CD4-positive, alpha-beta T cell (primary cell): ENCODE measurements at regions not wholly inside any gene's neighbourhood (a gene's known extent, or its start where the extent isn't known, plus 50 kb on each side); places are given as distances from the start of the nearest gene placed in this dataset.

ENCODE experiments used
- ATAC-seq: fragments of 200-7000 bp; cut with Tn5 transposase; one replicate; pipeline ENCODE4 v1.10.0; 2022; ENCODE audit warnings: mild to moderate bottlenecking; ENCODE audit not compliant: poor library complexity
- CTCF ChIA-PET: fragments of 350-600 bp; sonication (Branson Sonifier 250); formaldehyde crosslinking; loops from one replicate; lab custom pipeline; 2021; ENCODE audit warnings: antibody characterized with exemption, inconsistent platforms; lab: Charles Lee
- POLR2A ChIA-PET: fragments of 350-600 bp; sonication (Branson Sonifier 250); formaldehyde crosslinking; loops from one replicate; lab custom pipeline; 2021; ENCODE audit warnings: antibody characterized with exemption, inconsistent platforms; lab: Charles Lee
- DNase-seq, 14 experiments: peaks; one replicate each; pipeline ENCODE4 v3.0.0-alpha.2; 2013 to 2020; ENCODE audit warnings: mixed read lengths in 2 of 14
- H3K27ac ChIP-seq, 2 donors: one replicate each; pipeline versions ENCODE4 v1.5.1 to v1.7.0; 2013; ENCODE audit warnings: low read length in 2 of 2, low read depth in 1 of 2, mild to moderate bottlenecking in 1 of 2
- H3K27me3 ChIP-seq, 2 experiments: 1 replicate in 1 of 2; 2 replicates in 1 of 2; pipeline versions ENCODE4 v1.6.1 to v1.7.0; 2013; ENCODE audit warnings: low read length in 2 of 2, control low read depth in 1 of 2, mild to moderate bottlenecking in 1 of 2, moderate library complexity in 1 of 2; ENCODE audit not compliant: insufficient read depth in 2 of 2, control insufficient read depth in 1 of 2
- H3K36me3 ChIP-seq: one replicate; pipeline ENCODE4 v1.6.1; 2013; ENCODE audit warnings: low read length, control low read depth; ENCODE audit not compliant: insufficient read depth
- H3K4me1 ChIP-seq: one replicate; pipeline ENCODE4 v1.6.1; 2013; ENCODE audit warnings: low read length, control low read depth; ENCODE audit not compliant: insufficient read depth
- H3K4me3 ChIP-seq: one replicate; pipeline ENCODE4 v1.5.1; 2013; ENCODE audit warnings: mild to moderate bottlenecking, low read length, moderate library complexity
- H3K9me3 ChIP-seq, 2 experiments: 1 replicate in 1 of 2; 2 replicates in 1 of 2; pipeline versions ENCODE4 v1.6.1 to v1.7.0; 2013; ENCODE audit warnings: low read length in 2 of 2, mild to moderate bottlenecking in 2 of 2, control low read depth in 1 of 2, moderate library complexity in 1 of 2; ENCODE audit not compliant: control insufficient read depth in 1 of 2, insufficient read depth in 1 of 2
- H3K27ac Mint-ChIP-seq: one replicate; pipeline ENCODE4 v1.8.0; 2020; ENCODE audit warnings: mixed read lengths
- H3K27me3 Mint-ChIP-seq: one replicate; pipeline ENCODE4 v1.8.0; 2021; ENCODE audit warnings: mixed read lengths
- H3K36me3 Mint-ChIP-seq: one replicate; pipeline ENCODE4 v1.8.0; 2021; ENCODE audit warnings: low read depth, mixed read lengths
- H3K4me1 Mint-ChIP-seq: one replicate; pipeline ENCODE4 v1.8.0; 2021; ENCODE audit warnings: low read depth, mixed read lengths
- H3K4me3 Mint-ChIP-seq: one replicate; pipeline ENCODE4 v1.8.0; 2020; ENCODE audit warnings: mild to moderate bottlenecking, mixed read lengths
- H3K9me3 Mint-ChIP-seq: one replicate; pipeline ENCODE4 v1.8.0; 2020; ENCODE audit warnings: mixed read lengths
- CTCF ChIP-seq: fragments of 200-600 bp; IDR thresholded peaks from one replicate; pipeline ENCODE4 v1.8.0; 2022; ENCODE audit warnings: antibody characterized with exemption, mild to moderate bottlenecking
- intact Hi-C, 2 experiments: fragments of 100-400 bp; cut with DNase I in 1 of 2; cut with micrococcal nuclease in 1 of 2; formaldehyde crosslinking; loops; one replicate each; pipeline versions ENCODE4 v1.15.1 to v1.9.0; 2023 to 2025; cut with DNase I, micrococcal nuclease

GRCh38 chr15:35721751-35722150 lies 175.8 kb upstream of the DPH6 start:
- TF ChIP-seq CTCF: no peak
- Histone ChIP-seq H3K27me3 (no peaks in the 10 kb centered on the region), H3K27ac (no peak overlapping the region), H3K4me1 (no peaks in the 10 kb centered on the region), H3K9me3 (peaks cover 0 to 3% of the 10 kb centered on the region in 2 experiments), H3K36me3 (no peaks in the 10 kb centered on the region), H3K4me3 (no peak overlapping the region)
- Mint-ChIP-seq H3K9me3 (peaks cover 4% of the 10 kb centered on the region), H3K27me3 (peaks cover 4% of the 10 kb centered on the region), H3K4me1 (no peaks in the 10 kb centered on the region), H3K36me3 (no peaks in the 10 kb centered on the region), H3K4me3 (no peak overlapping the region), H3K27ac (no peak overlapping the region)
- ChIA-PET POLR2A (no interaction called here), CTCF (no interaction called here)
- DNase-seq (no peak), ATAC-seq (no peak)
- intact Hi-C loops: no loop called here

DNA sequence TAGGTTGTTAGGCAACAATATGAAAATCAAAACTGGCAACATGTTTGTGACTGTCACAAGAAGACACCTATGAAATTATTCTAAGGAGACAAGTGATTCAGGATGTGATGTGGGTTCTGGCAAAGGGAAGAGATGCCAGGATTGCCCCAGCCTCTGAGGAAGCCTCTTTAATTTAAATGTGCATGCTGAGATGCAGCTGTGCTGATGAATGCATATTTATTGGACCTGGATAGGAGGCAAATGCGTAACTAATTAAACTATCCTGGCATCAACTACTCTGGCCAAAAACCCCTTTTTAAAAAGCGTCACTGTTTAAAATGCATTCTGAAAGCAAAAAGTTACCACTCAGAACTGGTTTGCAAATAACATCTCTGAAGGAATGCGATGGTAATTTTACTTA lies 176.5 kb upstream of the DPH6 start:
- H3K4me3 ChIP-seq: no peak overlapping the region
- H3K27me3 ChIP-seq: no peaks in the 10 kb centered on the region
- H3K4me1 ChIP-seq: no peaks in the 10 kb centered on the region
- H3K9me3 ChIP-seq: peaks cover 0 to 3% of the 10 kb centered on the region in 2 experiments
- Mint-ChIP-seq H3K27ac (no peak overlapping the region), H3K36me3 (no peaks in the 10 kb centered on the region), H3K9me3 (peaks cover 4% of the 10 kb centered on the region), H3K27me3 (peaks cover 4% of the 10 kb centered on the region), H3K4me1 (no peaks in the 10 kb centered on the region), H3K4me3 (no peak overlapping the region)
- DNase-seq (no peak), ATAC-seq (no peak)
- intact Hi-C loops: no loop called here
- no peak for TF ChIP-seq CTCF
- ChIA-PET POLR2A (no interaction called here), CTCF (no interaction called here)
- no peak overlapping the region for H3K27ac ChIP-seq
- H3K36me3 ChIP-seq: no peaks in the 10 kb centered on the region

DNA sequence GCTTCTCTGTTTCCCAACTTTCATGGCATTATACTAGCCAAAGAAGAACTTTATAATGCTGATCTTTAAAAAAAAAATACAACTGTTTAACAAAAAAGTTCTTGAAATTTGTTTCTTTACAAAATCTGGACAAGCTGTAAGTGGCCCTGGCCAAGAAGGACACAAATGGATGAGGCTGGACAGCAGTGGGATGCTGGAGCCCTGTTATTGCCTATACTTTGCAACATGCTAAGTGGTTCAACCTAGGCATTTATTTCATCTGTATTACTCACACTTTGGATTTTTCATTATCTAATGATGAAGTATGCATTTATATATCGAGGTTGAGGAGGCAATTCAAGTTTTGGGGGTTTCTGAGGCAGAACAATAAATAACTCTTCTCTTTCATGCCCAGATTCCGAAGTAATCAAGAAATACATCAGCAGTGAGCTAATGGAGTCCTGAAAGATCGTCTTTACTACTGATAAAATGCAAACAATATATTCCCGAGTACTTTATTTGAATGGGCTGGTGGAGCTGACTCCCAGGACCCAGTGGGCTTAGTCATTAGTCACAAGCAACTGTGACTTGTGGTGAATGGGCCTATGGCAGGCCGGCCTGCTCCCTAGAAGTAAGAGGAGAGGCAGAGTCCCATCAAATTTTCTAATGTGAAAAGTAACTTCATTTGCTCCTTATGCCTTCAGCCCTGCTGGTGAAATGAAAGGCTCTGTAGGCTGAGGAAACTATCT lies 177.3 kb upstream of the DPH6 start:
- no peak overlapping the region for H3K4me3 ChIP-seq
- TF ChIP-seq CTCF: no peak
- H3K4me1 Mint-ChIP-seq: no peaks in the 10 kb centered on the region
- H3K9me3 ChIP-seq: peaks cover 0 to 3% of the 10 kb centered on the region in 2 experiments
- H3K9me3 Mint-ChIP-seq: peaks cover 4% of the 10 kb centered on the region
- CTCF ChIA-PET: no interaction called here
- no peak overlapping the region for H3K4me3 Mint-ChIP-seq
- ATAC-seq (no peak), DNase-seq (no peak)
- no peaks in the 10 kb centered on the region for H3K4me1 ChIP-seq
- intact Hi-C loops: no loop called here
- peaks cover 4% of the 10 kb centered on the region for H3K27me3 Mint-ChIP-seq
- POLR2A ChIA-PET: no interaction called here
- H3K27ac ChIP-seq: no peak overlapping the region
- H3K36me3 Mint-ChIP-seq: no peaks in the 10 kb centered on the region
- H3K27me3 ChIP-seq: no peaks in the 10 kb centered on the region
- no peak overlapping the region for H3K27ac Mint-ChIP-seq
- H3K36me3 ChIP-seq: no peaks in the 10 kb centered on the region
